OCI-LY1 (cell line): ENCODE measurements at regions not wholly inside any gene's neighbourhood (a gene's known extent, or its start where the extent isn't known, plus 50 kb on each side); places are given as distances from the start of the nearest gene placed in this dataset.

ENCODE experiments used
- H2AFZ ChIP-seq: fragments of 200-600 bp; sonication (generic), shearing (Covaris generic); 2 replicates; pipeline ENCODE4 v1.6.0; 2014; ENCODE audit warnings: antibody characterized with exemption, mild to moderate bottlenecking, low read length
- H3F3A ChIP-seq: fragments of 200-600 bp; sonication (generic), shearing (Covaris generic); 2 replicates; pipeline ENCODE4 v1.6.0; 2014; ENCODE audit warnings: mild to moderate bottlenecking, antibody characterized with exemption, low read length, moderate library complexity; ENCODE audit not compliant: insufficient read depth
- H3K27ac ChIP-seq: fragments of 200-600 bp; sonication (generic); 2 replicates; pipeline ENCODE4 v1.5.1; 2014; ENCODE audit warnings: low read length, mixed run types, mild to moderate bottlenecking, low read depth; ENCODE audit not compliant: poor library complexity, severe bottlenecking
- H3K27me3 ChIP-seq: fragments of 200-600 bp; sonication (generic); 2 replicates; pipeline ENCODE4 v1.6.0; 2014; ENCODE audit warnings: antibody characterized with exemption, mild to moderate bottlenecking, low read length, moderate library complexity; ENCODE audit not compliant: insufficient read depth
- H3K36me3 ChIP-seq: fragments of 200-600 bp; sonication (generic); 2 replicates; pipeline ENCODE4 v1.6.1; 2014; ENCODE audit warnings: mild to moderate bottlenecking, antibody characterized with exemption, low read length, moderate library complexity, mixed read lengths; ENCODE audit not compliant: insufficient read depth
- H3K4me1 ChIP-seq: fragments of 200-600 bp; sonication (generic); 2 replicates; pipeline ENCODE4 v1.5.1; 2014; ENCODE audit warnings: mild to moderate bottlenecking, low read length, moderate library complexity; ENCODE audit not compliant: insufficient read depth, severe bottlenecking
- H3K4me2 ChIP-seq: fragments of 200-600 bp; sonication (generic), shearing (Covaris generic); 2 replicates; pipeline ENCODE4 v1.6.1; 2014; ENCODE audit warnings: low read length
- H3K4me3 ChIP-seq: fragments of 200-600 bp; sonication (generic); 2 replicates; pipeline ENCODE4 v1.5.1; 2014; ENCODE audit warnings: low read length, low read depth, mild to moderate bottlenecking, mixed read lengths; ENCODE audit not compliant: poor library complexity, severe bottlenecking
- H3K79me2 ChIP-seq: fragments of 200-600 bp; shearing (Covaris generic); 2 replicates; pipeline ENCODE4 v1.6.1; 2016; ENCODE audit warnings: mixed run types, low read length, mixed read lengths; ENCODE audit not compliant: insufficient read depth
- H3K9ac ChIP-seq: fragments of 200-600 bp; sonication (generic), shearing (Covaris generic); 2 replicates; pipeline ENCODE4 v1.6.1; 2014; ENCODE audit warnings: mild to moderate bottlenecking, low read length, mixed read lengths
- H3K9me2 ChIP-seq: fragments of 200-600 bp; sonication (generic), shearing (Covaris generic); 2 replicates; pipeline ENCODE4 v1.6.1; 2014; ENCODE audit warnings: low read depth, mild to moderate bottlenecking, low read length, mixed read lengths
- H3K9me3 ChIP-seq: fragments of 200-600 bp; shearing (Covaris generic); 2 replicates; pipeline ENCODE4 v1.6.1; 2014; ENCODE audit warnings: low read length, mixed read lengths
- H4K20me1 ChIP-seq: fragments of 200-600 bp; sonication (generic), shearing (Covaris generic); 2 replicates; pipeline ENCODE4 v1.6.0; 2016; ENCODE audit warnings: mild to moderate bottlenecking, low read length; ENCODE audit not compliant: insufficient read depth
- EZH2 ChIP-seq: fragments of 200-600 bp; sonication (generic), shearing (Covaris generic); IDR thresholded peaks from 2 replicates; pipeline ENCODE4 v1.8.0; 2017; ENCODE audit warnings: borderline replicate concordance, mixed run types, mild to moderate bottlenecking, antibody characterized with exemption, low read length, moderate library complexity, mixed read lengths
- TF ChIP-seq, protein P1 (sequence below): fragments of 200-600 bp; sonication (generic), shearing (Covaris generic); IDR thresholded peaks from 2 replicates; pipeline ENCODE4 v1.5.1; 2017; ENCODE audit warnings: mild to moderate bottlenecking, antibody characterized with exemption, low read length, moderate library complexity, mixed read lengths

DNA sequence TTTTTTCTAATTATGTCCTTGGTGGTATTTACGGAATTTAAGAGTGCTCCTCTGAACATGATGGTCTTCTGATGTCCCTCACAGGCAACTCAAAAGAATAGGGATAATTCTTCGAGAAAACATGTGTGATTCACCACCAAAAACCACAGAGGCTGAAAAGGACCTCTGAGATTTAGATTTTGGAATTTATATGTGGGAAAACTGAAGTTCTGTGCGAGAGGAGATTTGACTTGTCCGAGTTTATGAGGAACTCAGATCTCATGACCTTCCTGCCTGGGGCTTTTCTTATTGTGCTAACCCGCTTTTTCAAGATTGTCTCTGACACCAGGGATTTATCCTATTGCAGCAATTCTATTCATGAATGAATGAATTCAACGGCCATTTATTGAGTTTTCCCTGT lies 142.4 kb downstream of the FAM43A start:
- Histone ChIP-seq H3K9me3 (no peaks in the 10 kb centered on the region), H3K9me2 (no peaks in the 10 kb centered on the region), H4K20me1 (no peaks in the 10 kb centered on the region), H3K27me3 (peaks cover 13% of the 10 kb centered on the region; the same call in 1 of the 2 replicates), H3K36me3 (no peaks in the 10 kb centered on the region), H3K4me1 (no peaks in the 10 kb centered on the region), H3K79me2 (no peaks in the 10 kb centered on the region), H3K4me3 (no peak overlapping the region), H3K27ac (no peak overlapping the region), H3K4me2 (no peak overlapping the region), H2AFZ (no peak overlapping the region), H3K9ac (no peak overlapping the region), H3F3A (no peaks in the 10 kb centered on the region)
- no peak for TF ChIP-seq EZH2
- TF ChIP-seq, protein P1, sequence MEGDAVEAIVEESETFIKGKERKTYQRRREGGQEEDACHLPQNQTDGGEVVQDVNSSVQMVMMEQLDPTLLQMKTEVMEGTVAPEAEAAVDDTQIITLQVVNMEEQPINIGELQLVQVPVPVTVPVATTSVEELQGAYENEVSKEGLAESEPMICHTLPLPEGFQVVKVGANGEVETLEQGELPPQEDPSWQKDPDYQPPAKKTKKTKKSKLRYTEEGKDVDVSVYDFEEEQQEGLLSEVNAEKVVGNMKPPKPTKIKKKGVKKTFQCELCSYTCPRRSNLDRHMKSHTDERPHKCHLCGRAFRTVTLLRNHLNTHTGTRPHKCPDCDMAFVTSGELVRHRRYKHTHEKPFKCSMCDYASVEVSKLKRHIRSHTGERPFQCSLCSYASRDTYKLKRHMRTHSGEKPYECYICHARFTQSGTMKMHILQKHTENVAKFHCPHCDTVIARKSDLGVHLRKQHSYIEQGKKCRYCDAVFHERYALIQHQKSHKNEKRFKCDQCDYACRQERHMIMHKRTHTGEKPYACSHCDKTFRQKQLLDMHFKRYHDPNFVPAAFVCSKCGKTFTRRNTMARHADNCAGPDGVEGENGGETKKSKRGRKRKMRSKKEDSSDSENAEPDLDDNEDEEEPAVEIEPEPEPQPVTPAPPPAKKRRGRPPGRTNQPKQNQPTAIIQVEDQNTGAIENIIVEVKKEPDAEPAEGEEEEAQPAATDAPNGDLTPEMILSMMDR: no peak

DNA sequence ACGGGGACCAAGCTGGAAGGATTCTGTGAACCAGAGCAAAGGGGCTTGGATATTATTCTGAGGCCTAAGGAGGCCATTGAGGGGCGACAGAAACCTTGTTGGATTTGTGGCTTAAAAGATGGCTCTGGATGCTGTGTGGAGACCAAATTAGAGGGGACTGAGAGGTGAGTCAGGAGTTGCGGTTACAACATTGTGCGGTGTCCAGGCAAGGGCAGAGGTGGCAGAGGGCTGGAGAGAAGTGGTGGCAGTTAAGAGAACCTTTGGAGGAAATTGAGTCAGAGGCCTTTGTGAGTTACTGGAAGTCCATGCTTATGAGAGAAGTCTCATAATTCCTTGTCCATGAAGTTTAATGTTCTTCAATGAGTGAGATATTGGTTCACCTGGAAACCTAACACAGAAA lies 143.2 kb downstream of the FAM43A start:
- H3K4me2 ChIP-seq: no peak overlapping the region
- no peaks in the 10 kb centered on the region for H4K20me1 ChIP-seq
- no peak overlapping the region for H3K9ac ChIP-seq
- H3F3A ChIP-seq: no peaks in the 10 kb centered on the region
- TF ChIP-seq EZH2: no peak
- TF ChIP-seq, protein P1: no peak
- H3K27me3 ChIP-seq: peaks cover 13% of the 10 kb centered on the region; the same call in 1 of the 2 replicates
- H3K36me3 ChIP-seq: no peaks in the 10 kb centered on the region
- H3K9me3 ChIP-seq: no peaks in the 10 kb centered on the region
- H3K79me2 ChIP-seq: no peaks in the 10 kb centered on the region
- no peak overlapping the region for H3K27ac ChIP-seq
- no peak overlapping the region for H3K4me3 ChIP-seq
- H2AFZ ChIP-seq: no peak overlapping the region
- no peaks in the 10 kb centered on the region for H3K9me2 ChIP-seq
- no peaks in the 10 kb centered on the region for H3K4me1 ChIP-seq

GRCh38 chr3:194830401-194830800 lies 144.7 kb downstream of the FAM43A start:
- no peak overlapping the region for H3K4me3 ChIP-seq
- H2AFZ ChIP-seq: no peak overlapping the region
- H3K9ac ChIP-seq: no peak overlapping the region
- no peaks in the 10 kb centered on the region for H3K79me2 ChIP-seq
- H3K27ac ChIP-seq: no peak overlapping the region
- H3K36me3 ChIP-seq: no peaks in the 10 kb centered on the region
- no peaks in the 10 kb centered on the region for H4K20me1 ChIP-seq
- H3K4me1 ChIP-seq: no peaks in the 10 kb centered on the region
- TF ChIP-seq, protein P1: no peak
- no peak for TF ChIP-seq EZH2
- peaks cover 14% of the 10 kb centered on the region; the same call in 1 of the 2 replicates for H3K27me3 ChIP-seq
- H3K9me3 ChIP-seq: no peaks in the 10 kb centered on the region
- no peaks in the 10 kb centered on the region for H3F3A ChIP-seq
- no peaks in the 10 kb centered on the region for H3K9me2 ChIP-seq
- H3K4me2 ChIP-seq: no peak overlapping the region
